ENCODE measurements at regions not wholly inside any gene's neighbourhood (a gene's known extent, or its start where the extent isn't known, plus 50 kb on each side); places are given as distances from the start of the nearest gene placed in this dataset.
A peak's percentile ranks its signal among the peaks of the same experiment; 100 is the strongest.

- Mint-ChIP-seq H3K4me1 (peaks cover 52% of the 10 kb centered on the region), H3K36me3 (ENCODE audit: low read depth) (no peaks in the 10 kb centered on the region), H3K27ac (peak overlapping the region; percentile 6), H3K27me3 (no peaks in the 10 kb centered on the region), H3K4me3 (peak overlapping the region; percentile 61)
- peak; percentile 69 for ATAC-seq
- no peak for DNase-seq
- no peaks in the 10 kb centered on the region for H3K9me3 ChIP-seq (ENCODE audit: control insufficient read depth, low read length, poor library complexity, severe bottlenecking)
Observed at GRCh38 chr6:105810105-105810921, 275.8 kb upstream of the PRDM1 start.

- H3K27me3 Mint-ChIP-seq = no peaks in the 10 kb centered on the region
- DNase-seq (no peak), ATAC-seq (no peak)
- H3K4me3 Mint-ChIP-seq = no peak overlapping the region
- H3K9me3 ChIP-seq (ENCODE audit: control insufficient read depth, low read length, poor library complexity, severe bottlenecking) = no peaks in the 10 kb centered on the region
- H3K27ac Mint-ChIP-seq = no peak overlapping the region
- no peaks in the 10 kb centered on the region for H3K36me3 Mint-ChIP-seq (ENCODE audit: low read depth)
- H3K4me1 Mint-ChIP-seq = peaks cover 37% of the 10 kb centered on the region
Observed at GRCh38 chr6:105808571-105808970, 277.6 kb upstream of the PRDM1 start.

- H3K27me3 Mint-ChIP-seq = no peaks in the 10 kb centered on the region
- H3K4me1 Mint-ChIP-seq = peaks cover 34% of the 10 kb centered on the region
- no peak for DNase-seq
- no peaks in the 10 kb centered on the region for H3K9me3 ChIP-seq (ENCODE audit: control insufficient read depth, low read length, poor library complexity, severe bottlenecking)
- H3K36me3 Mint-ChIP-seq (ENCODE audit: low read depth) = no peaks in the 10 kb centered on the region
- H3K4me3 Mint-ChIP-seq = no peak overlapping the region
- H3K27ac Mint-ChIP-seq = no peak overlapping the region
- no peak for ATAC-seq
Observed at GRCh38 chr6:105807905-105808304, 278.2 kb upstream of the PRDM1 start.

GRCh38 chr6:105806486-105806920 is 279.6 kb upstream of the PRDM1 start:
- ATAC-seq (no peak), DNase-seq (no peak)
- Mint-ChIP-seq H3K27me3 (no peaks in the 10 kb centered on the region), H3K4me3 (no peak overlapping the region), H3K4me1 (peaks cover 28% of the 10 kb centered on the region), H3K27ac (no peak overlapping the region), H3K36me3 (ENCODE audit: low read depth) (no peaks in the 10 kb centered on the region)
- H3K9me3 ChIP-seq (ENCODE audit: control insufficient read depth, low read length, poor library complexity, severe bottlenecking) = no peaks in the 10 kb centered on the region

- Mint-ChIP-seq H3K27ac (no peak overlapping the region), H3K27me3 (no peaks in the 10 kb centered on the region), H3K4me3 (no peak overlapping the region), H3K36me3 (ENCODE audit: low read depth) (peaks cover 2% of the 10 kb centered on the region), H3K4me1 (peaks cover 25% of the 10 kb centered on the region)
- ATAC-seq (no peak), DNase-seq (no peak)
- no peaks in the 10 kb centered on the region for H3K9me3 ChIP-seq (ENCODE audit: control insufficient read depth, low read length, poor library complexity, severe bottlenecking)
Observed at GRCh38 chr6:105805501-105806023, 280.6 kb upstream of the PRDM1 start.

GRCh38 chr6:105804424-105804823 is 281.7 kb upstream of the PRDM1 start:
- peaks cover 2% of the 10 kb centered on the region for H3K36me3 Mint-ChIP-seq (ENCODE audit: low read depth)
- no peaks in the 10 kb centered on the region for H3K27me3 Mint-ChIP-seq
- H3K27ac Mint-ChIP-seq = no peak overlapping the region
- ATAC-seq (no peak), DNase-seq (no peak)
- no peak overlapping the region for H3K4me3 Mint-ChIP-seq
- peaks cover 14% of the 10 kb centered on the region for H3K4me1 Mint-ChIP-seq
- no peaks in the 10 kb centered on the region for H3K9me3 ChIP-seq (ENCODE audit: control insufficient read depth, low read length, poor library complexity, severe bottlenecking)

GRCh38 chr6:105804000-105804399 is 282.1 kb upstream of the PRDM1 start:
- ATAC-seq = no peak
- peaks cover 13% of the 10 kb centered on the region for H3K4me1 Mint-ChIP-seq
- H3K9me3 ChIP-seq (ENCODE audit: control insufficient read depth, low read length, poor library complexity, severe bottlenecking) = no peaks in the 10 kb centered on the region
- DNase-seq = no peak
- peaks cover 2% of the 10 kb centered on the region for H3K36me3 Mint-ChIP-seq (ENCODE audit: low read depth)
- H3K4me3 Mint-ChIP-seq = no peak overlapping the region
- H3K27me3 Mint-ChIP-seq = no peaks in the 10 kb centered on the region
- H3K27ac Mint-ChIP-seq = no peak overlapping the region

- DNase-seq = no peak
- Mint-ChIP-seq H3K27ac (no peak overlapping the region), H3K4me1 (peaks cover 8% of the 10 kb centered on the region)
Observed at GRCh38 chr6:105803442-105803841, 282.7 kb upstream of the PRDM1 start.

GRCh38 chr6:105802703-105803102 is 283.4 kb upstream of the PRDM1 start:
- no peak for ATAC-seq
- Mint-ChIP-seq H3K27me3 (no peaks in the 10 kb centered on the region), H3K4me3 (no peak overlapping the region)

More at GRCh38 chr6:105803442-105803841, 282.7 kb upstream of the PRDM1 start:
- ATAC-seq = no peak
- Mint-ChIP-seq H3K4me3 (no peak overlapping the region), H3K36me3 (ENCODE audit: low read depth) (peaks cover 2% of the 10 kb centered on the region), H3K27me3 (no peaks in the 10 kb centered on the region)
- no peaks in the 10 kb centered on the region for H3K9me3 ChIP-seq (ENCODE audit: control insufficient read depth, low read length, poor library complexity, severe bottlenecking)

GRCh38 chr6:105800871-105801270 is 285.3 kb upstream of the PRDM1 start:
- peaks cover 4% of the 10 kb centered on the region for H3K4me1 Mint-ChIP-seq
- H3K9me3 ChIP-seq (ENCODE audit: control insufficient read depth, low read length, poor library complexity, severe bottlenecking) = no peaks in the 10 kb centered on the region
- ATAC-seq = no peak

More at GRCh38 chr6:105802703-105803102, 283.4 kb upstream of the PRDM1 start:
- Mint-ChIP-seq H3K36me3 (ENCODE audit: low read depth) (peaks cover 2% of the 10 kb centered on the region), H3K27ac (no peak overlapping the region), H3K4me1 (peaks cover 4% of the 10 kb centered on the region)
- H3K9me3 ChIP-seq (ENCODE audit: control insufficient read depth, low read length, poor library complexity, severe bottlenecking) = no peaks in the 10 kb centered on the region
- no peak for DNase-seq

GRCh38 chr6:105800398-105800797 is 285.7 kb upstream of the PRDM1 start:
- Mint-ChIP-seq H3K27me3 (no peaks in the 10 kb centered on the region), H3K4me1 (peaks cover 7% of the 10 kb centered on the region), H3K27ac (no peak overlapping the region), H3K36me3 (ENCODE audit: low read depth) (peaks cover 2% of the 10 kb centered on the region), H3K4me3 (no peak overlapping the region)
- H3K9me3 ChIP-seq (ENCODE audit: control insufficient read depth, low read length, poor library complexity, severe bottlenecking) = no peaks in the 10 kb centered on the region
- ATAC-seq = no peak
- DNase-seq = no peak

More at GRCh38 chr6:105800871-105801270, 285.3 kb upstream of the PRDM1 start:
- peaks cover 2% of the 10 kb centered on the region for H3K36me3 Mint-ChIP-seq (ENCODE audit: low read depth)
- DNase-seq = no peak
- no peaks in the 10 kb centered on the region for H3K27me3 Mint-ChIP-seq
- H3K4me3 Mint-ChIP-seq = no peak overlapping the region
- no peak overlapping the region for H3K27ac Mint-ChIP-seq

GRCh38 chr6:105799056-105799455 is 287.1 kb upstream of the PRDM1 start:
- Mint-ChIP-seq H3K27ac (no peak overlapping the region), H3K36me3 (ENCODE audit: low read depth) (peaks cover 2% of the 10 kb centered on the region), H3K4me1 (peaks cover 7% of the 10 kb centered on the region), H3K4me3 (no peak overlapping the region), H3K27me3 (no peaks in the 10 kb centered on the region)
- ATAC-seq (no peak), DNase-seq (no peak)
- H3K9me3 ChIP-seq (ENCODE audit: control insufficient read depth, low read length, poor library complexity, severe bottlenecking) = no peaks in the 10 kb centered on the region

GRCh38 chr6:105797983-105798453 is 288.1 kb upstream of the PRDM1 start:
- DNase-seq (no peak), ATAC-seq (no peak)
- peaks cover 2% of the 10 kb centered on the region for H3K36me3 Mint-ChIP-seq (ENCODE audit: low read depth)
- peaks cover 10% of the 10 kb centered on the region for H3K4me1 Mint-ChIP-seq
- H3K27ac Mint-ChIP-seq = no peak overlapping the region
- H3K4me3 Mint-ChIP-seq = no peak overlapping the region
- H3K9me3 ChIP-seq (ENCODE audit: control insufficient read depth, low read length, poor library complexity, severe bottlenecking) = no peaks in the 10 kb centered on the region
- no peaks in the 10 kb centered on the region for H3K27me3 Mint-ChIP-seq

All from T-helper 17 cell (primary cell).